NCI-H748 (cell line): ENCODE measurements at regions not wholly inside any gene's neighbourhood (a gene's known extent, or its start where the extent isn't known, plus 50 kb on each side); places are given as distances from the start of the nearest gene placed in this dataset.

Experiments
- DNase-seq: peaks from one replicate; lab custom pipeline; 2025; ENCODE audit not compliant: unreplicated experiment; lab: John Stamatoyannopoulos, UW

DNA sequence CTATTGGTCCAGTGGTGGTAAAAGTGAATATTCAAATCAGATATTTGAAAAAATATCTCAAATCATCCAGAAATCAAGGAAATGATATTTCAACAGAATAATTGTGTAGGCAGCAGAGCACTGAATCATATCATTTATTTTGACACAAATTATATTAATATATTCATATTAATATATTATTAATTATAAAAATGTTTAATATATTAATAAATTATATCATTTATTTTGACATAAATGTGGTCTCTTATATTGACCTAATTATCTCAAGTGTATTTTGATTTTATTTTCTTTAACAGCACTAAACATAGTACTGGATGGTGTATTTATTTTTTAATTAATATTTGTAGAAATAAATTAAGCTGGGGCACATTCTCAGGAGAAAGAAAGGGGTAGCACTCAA, 257.7 kb upstream of the THBS1 start:
- DNase-seq = no peak

DNA sequence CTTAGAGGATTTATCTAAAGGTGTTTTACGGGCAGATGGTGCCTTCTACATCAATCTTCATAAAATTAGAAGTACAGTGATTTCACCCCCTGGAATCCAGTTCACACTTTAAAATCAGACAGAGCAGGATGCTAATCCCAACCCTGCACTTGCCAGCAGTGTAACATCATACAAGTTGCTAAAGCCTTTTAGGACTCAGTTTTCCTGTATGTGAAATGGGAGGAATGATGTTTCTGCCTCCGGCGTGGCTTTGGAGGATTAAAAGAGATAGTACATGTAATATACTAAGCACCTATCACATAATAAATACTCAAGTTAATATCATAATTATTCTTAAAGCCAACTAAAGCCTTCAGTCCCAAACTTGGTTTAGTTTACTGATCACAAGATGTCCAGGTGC, 257.2 kb upstream of the THBS1 start:
- no peak for DNase-seq

DNA sequence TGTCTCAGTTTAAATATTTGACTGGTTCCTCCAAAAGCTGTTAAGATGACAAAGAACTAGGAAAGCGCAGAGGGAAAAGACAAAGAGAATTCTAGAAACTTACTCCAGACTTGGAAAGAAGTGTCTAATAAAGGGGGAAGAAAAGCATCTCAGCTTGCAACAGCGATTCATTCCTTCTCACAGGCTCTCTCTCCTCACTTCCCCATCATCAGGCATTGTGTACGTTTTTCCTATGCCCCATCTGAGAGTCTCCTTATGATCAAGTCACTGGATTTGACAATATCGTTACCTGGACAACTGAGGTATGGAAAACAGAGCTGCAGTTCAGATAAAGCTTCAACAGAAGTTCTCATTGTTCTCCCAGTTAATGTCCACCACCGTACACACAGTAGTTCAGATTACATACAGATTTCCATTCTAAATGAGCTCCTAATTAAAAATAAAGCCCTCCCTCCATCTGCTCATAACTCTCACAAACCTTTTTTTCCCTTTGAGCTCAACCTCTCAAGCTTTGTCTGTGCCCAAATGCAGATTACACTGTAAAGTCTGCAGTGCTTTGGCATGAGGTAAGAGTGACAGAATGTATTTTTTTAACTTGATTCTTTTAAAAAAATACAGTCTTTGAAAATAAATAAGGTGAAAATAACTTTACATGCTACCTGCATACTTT, 254.4 kb upstream of the THBS1 start:
- peak; percentile 61 for DNase-seq

DNA sequence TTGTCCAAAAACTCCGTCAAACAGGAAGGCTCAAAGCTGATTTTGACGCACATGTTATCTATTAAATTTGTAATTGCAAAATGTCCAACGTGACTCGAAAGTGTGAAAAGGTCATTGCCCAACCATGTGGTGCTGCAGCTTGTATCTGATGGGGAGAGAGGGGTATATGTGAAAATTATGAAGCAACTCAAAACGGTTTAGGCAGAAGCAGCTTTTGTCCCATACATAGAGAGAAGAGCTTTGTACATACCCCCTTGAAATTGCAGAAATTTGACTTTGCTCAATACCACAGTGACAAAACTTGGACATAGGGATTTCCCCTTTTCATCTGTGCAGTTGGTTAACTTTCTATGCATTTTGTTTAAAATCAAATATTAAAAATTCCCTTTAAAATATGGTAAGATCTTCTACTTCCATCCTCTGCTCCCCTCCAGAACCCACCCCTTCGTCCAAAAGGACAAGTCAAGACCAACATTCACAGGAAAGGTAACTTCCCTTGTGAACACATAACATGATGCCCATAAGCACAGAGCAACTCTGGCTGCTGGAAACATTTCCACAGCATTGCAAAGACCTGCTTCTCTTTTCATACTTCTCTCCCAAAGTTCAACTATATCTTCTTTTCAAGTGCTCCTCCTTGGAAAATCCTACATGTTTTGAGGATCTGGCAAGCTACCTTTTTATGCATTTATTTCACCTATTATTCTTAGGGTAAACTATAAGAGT, 253.7 kb upstream of the THBS1 start:
- no peak for DNase-seq

DNA sequence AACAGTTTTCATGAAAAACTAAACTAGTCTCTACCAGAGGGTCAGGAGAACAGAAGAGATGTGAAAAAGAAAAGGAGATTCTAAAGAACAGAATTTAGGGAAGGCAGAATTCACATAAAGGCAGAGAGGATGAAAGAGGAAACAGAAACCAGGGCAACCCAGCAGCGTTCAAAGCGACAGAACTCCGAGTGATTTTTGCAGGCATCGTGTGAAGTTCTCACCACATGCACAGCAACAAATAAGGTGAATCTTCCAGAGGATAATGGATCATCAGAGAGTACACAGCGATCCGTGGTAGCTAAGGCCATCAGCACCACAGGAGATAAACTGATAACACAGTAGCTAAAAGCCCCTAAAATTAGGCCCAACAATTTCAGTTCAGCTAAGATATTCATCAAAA, 250.8 kb upstream of the THBS1 start:
- DNase-seq = no peak

DNA sequence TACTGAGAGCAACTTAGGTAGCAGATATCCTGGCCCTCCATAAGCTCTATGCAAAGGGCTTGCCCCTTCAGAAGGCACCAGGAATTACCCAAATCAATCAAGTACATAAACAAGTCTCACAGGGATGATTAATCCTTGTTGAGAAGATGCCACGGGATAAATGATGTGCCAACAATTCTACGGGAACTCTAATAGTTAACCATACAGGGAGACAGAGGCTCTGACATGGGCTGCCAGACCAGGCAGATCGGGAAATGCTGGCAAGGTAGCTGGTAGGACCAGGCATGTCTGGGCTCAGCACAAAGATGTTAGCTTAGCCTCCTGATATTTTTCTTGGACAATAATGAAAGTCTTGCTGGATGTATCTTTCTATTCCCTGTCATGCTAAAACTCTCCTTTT, 249.3 kb upstream of the THBS1 start:
- DNase-seq = no peak

DNA sequence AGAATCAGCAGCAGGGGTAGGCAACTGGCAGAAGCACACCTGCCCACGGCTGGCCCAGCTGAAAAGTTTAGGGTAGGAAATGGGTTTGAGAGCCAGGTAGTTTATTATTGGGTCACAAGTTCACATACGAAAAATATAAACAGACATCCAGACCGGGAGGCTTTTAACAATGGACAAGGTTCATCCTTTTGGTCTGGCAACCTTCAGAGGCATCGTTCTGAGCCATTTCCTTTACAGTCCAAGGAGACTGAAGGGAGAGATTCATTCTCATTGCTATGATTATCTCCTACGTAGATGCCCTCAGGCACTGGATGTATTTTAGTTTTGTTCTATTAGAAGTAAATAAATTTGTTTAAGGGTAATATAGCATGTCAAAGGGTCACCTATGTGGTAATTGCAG, 248.0 kb upstream of the THBS1 start:
- no peak for DNase-seq

DNA sequence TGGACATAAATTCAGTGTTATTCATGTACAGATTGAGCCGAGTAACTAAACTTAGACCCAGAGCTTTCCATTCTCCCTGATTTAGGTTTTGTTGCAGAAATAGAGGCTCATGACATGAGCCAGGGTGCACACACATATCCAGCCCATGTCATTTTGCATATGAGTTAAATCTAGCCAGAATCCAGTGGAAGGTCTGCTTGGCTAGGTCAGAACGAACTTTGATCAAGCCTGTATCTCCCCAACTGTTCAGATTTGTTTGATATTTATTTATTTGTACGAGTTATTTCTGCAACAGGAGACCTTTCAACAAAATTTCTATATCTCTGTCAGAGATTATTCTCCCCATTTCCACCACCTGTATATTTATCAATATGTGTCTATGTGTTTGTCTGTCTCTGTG, 247.5 kb upstream of the THBS1 start:
- DNase-seq = no peak

DNA sequence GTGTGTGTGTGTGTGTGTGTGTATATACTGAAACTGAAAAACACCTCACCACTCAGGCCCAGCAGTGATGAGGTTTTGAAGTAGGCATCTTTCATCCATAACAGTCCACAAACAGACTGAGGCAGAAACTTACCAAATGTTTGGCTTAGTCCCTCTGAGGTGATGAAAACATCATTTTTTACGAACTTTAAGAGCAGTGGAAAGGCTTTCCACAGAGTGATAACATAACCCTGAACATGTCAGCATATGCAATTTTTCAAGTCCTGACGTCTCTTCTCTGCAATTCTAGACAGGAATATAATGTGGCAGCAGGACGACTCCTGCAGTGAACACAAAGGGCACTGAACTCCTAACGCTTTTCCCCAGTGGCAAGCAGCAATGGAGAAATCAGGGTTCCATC, 247.0 kb upstream of the THBS1 start:
- DNase-seq = no peak

DNA sequence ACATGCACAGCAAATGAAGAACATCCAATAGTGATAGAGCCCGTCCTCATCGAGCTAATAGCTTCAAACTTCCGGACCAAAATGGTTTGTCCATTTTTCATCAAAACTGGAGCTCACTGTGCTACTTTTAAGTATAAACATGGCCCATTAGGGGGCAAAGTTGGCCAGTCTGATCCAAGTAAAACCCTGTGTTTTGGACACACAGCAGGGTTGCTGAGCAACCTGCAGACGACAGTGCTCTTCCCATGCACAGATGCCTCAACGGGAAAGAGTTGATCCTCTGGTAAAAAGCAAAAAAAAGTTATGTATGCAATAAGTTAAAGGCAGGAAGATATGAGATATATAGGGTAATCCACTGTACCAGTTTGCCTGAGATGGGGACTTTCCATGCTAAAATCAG, 244.0 kb upstream of the THBS1 start:
- DNase-seq = no peak

DNA sequence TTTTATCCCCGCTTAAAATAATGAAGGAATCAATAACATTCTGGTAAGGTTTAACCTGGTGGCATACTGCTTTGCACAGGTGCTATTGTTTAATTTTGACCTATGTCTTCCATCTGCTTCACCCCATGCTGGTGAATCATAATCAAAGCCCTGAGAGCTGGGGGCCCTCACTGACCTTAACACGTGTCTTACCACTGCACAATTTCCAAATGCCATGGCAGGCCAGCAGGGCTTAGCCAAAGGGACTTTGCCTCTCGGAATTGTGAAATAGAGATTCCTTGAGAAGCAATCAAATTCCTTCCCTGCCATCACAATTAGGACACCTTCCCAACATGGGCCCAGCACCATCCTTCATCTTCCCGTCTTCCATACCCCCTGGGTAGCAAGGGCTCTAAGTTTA, 242.6 kb upstream of the THBS1 start:
- no peak for DNase-seq

DNA sequence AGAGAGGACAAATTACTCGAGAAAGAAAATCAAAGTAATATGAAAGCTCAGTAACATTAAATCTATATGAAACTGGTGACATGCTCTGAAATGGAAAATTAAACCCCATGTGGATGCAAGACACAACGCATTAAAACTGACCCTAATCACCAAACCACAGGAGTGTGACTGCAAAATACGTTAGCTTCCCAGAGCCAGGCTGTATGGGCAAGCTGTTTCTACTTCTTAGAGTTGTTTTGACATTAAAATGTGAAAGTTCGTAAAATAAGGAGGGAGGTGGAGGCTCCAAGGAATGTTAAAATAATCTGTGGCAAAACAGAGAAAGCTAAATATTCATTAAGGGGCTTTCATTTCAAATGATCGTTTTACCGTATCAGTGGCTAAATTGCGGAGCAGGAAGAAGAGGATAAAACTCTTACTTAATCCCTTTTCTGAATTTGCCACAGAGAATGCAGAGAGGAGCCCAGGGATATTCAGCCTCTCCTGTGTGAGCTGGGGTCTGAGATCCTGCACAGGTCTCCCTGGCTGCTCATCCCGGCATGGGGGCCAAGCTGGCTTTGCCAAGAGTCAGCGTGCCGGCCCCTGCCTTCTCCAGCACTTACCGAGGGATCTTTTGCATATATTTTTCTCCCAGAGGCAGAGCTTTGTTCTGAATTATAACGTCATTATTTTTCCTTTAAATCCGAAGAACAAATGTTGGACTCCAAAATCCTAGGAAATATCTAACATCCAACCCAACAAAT, 239.8 kb upstream of the THBS1 start:
- DNase-seq = no peak

DNA sequence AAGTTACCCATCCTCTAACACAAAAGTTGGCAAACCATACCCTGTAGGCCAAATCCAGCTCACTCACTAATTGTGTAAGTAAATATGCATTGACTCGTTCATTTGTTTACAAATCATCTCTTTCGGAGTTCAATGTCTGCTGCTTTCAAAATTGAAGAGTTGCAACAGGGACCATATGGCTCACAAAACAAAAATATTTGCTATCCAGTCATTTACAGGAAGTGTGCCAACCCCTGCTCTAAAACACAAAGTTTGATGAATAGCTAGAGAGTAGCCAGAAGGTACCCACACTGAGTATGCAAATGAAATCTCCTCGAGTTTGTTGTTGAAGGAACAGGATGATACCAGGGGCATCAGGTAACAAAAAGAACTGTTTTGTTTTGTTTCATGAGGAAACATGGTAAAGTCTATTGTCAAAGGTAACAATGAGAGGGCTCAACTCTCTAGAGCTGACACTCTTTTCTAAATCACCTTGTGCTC, 236.2 kb upstream of the THBS1 start:
- peak; percentile 24 for DNase-seq

DNA sequence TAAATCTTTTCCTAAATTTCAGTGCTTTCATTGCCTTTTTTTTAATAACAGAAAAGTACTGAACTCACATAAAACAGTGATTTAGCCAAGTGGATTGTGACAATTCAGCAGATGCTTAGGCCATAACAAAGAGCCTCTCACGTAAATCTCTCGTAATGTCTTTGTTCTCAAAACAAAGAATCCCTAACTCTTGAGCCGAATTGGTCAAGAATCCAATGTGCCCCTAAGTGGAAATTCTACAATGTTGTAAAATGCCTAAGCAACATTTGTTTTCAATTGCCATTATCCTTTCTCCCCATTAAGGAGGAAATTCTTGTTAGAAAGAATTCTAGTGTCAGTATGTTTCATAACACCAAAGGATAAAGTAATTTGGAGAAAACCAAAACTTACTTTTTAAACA, 235.7 kb upstream of the THBS1 start:
- DNase-seq = no peak

DNA sequence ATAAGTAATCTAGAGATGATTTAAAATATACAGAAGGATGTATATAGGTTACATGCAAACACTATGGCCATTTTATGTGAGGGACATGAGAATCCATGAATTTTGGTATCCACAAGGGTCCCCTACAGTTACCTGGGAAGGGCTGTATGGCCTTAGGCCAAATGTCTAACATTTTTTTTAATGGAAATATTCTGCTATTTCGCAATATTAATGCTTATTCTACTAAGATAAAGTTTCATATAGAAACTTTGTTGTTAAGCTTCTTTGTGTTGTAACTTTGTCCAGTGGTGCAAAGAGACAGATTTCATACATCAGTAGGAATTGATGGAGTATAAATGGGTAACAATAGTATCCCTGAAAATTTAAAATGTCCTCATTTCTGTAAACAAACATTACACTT, 233.4 kb upstream of the THBS1 start:
- no peak for DNase-seq

DNA sequence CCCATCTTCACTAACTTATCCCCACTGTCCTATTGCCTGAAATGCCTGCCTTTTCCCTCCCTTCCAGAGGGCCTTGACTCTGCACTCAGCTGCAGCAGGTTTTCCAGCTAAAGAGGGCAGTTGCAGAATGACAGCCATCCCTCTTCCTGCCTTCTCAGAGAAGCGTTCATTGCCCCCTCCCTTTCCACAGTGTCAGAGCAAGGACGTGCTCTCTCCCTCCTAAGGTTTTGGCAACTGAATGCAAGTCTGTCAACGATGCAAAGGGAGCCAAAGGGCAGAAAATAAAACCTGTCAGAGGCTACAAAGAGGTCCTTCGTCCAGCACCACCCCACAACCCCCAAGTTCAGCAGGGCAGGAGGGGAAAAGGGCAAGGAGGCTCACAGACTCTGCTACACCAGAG, 230.1 kb upstream of the THBS1 start:
- DNase-seq = no peak

DNA sequence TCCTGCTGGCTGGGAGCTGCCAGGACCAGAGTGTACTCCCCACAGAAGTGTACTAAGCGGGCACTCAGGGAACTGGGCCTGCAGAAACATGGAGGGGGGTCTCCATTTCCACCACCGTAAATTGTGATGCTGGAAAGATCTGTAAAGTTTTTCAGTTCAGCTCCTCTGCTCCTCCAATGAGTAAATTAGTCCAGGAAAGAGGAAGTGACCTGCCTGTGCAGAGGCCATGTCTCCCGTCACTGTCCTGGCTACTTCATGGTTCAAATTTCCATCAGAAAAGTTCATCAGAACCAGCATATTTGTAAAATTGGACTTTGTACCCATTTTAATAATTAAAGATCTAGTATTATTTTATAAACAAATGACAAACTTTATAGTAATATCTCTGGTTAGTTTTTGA, 226.7 kb upstream of the THBS1 start:
- no peak for DNase-seq

DNA sequence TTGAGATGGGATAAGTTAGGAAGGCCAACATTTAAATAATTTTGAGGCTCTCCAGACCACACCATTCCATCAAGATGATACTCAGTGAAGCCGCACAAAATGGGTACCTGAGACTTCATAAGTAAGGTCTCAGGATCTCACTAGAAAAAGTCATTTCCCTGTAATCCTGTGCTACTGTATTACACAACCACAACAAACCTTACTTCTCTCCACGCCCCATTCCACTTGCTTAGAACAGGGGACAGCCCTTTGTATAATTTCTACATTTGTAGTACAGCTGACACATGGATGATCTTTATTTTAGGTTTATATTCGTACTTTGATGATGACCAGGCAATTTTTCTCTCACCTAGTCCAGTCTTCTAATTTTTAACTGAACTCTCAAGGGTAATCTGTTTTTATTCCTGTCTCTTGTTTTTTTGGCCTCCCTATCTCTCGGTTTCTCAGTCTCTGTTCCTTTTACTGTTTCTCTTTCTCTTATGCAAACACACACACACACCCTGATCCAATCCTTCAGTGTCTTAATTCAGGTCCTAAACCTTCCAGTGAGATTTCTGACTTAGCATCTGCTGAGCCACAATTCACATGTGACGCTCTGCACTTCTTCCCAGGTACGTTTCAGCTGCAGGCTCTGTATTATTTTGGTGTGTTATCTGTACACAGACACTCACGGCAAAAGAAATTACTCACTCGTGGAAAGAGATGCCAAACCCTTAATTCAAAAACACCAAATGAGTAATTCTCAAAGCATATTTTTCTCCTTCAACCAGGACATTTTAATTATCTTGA, 223.2 kb upstream of the THBS1 start:
- DNase-seq = no peak

DNA sequence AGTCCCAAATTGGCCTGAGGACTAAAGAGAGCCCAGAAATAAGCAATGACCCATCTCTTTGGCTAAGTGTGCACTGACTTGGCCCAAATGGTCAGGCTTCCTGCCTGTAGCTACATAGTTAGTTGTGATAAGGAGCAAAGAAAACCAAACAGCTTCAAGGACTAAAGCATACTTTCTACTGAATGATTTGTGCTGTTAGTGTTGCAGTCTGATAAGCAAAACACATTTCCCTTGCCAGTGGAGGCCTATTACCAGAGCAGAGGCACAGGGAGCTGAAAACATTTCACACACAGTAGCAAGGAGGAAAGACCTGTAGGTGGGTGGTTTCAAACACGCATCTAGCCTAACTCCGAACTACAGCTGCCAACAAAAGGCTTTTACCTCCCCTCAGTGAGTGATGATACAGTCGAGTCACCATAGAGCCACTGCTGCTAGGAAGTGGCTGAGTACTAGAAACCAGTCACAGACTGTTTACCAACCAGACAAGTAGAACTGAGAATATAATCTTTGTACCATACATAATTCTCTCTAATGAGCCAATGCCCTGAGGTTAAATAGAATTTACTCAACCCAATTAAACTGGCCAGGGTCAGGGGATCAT, 222.3 kb upstream of the THBS1 start:
- no peak for DNase-seq

DNA sequence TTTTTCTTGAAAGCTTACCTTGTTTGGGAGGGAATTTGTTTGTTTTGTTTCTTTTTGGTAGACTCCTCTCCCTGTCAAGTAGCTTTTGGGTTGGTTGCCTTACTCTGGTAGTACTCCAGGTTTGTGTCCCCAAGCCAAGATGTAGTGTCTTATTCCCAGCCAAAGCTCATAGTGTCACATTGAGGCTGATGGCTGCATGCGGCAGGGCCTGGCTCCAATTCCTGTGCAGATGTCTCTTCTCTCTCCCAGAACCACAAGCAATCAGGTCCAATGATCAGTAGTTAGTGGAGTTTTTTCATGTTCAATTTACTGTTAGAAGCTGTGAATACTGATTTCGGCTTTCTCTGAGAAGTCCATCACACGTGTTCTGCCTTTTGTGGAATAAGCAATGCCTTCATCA, 221.1 kb upstream of the THBS1 start:
- no peak for DNase-seq

DNA sequence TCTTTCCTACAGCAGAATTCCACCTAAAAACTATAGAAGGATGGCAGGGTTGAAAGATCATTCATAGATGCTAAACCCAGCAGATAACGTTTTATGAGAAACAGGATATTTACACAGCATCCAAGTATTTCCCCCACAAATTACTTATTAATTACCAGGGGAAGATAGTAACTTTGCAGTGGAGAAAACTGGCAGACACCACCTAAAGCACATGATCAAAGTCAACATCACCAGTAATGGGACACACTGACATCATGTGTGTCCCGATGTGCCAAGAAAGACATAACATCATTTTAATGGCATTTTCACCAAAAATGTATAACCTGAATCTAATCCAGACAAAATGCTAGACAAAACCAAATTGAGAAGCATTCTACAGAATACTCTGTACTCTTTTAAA, 220.4 kb upstream of the THBS1 start:
- DNase-seq = no peak
